ENCODE measurements at regions not wholly inside any gene's neighbourhood (a gene's known extent, or its start where the extent isn't known, plus 50 kb on each side); places are given as distances from the start of the nearest gene placed in this dataset.

DNA sequence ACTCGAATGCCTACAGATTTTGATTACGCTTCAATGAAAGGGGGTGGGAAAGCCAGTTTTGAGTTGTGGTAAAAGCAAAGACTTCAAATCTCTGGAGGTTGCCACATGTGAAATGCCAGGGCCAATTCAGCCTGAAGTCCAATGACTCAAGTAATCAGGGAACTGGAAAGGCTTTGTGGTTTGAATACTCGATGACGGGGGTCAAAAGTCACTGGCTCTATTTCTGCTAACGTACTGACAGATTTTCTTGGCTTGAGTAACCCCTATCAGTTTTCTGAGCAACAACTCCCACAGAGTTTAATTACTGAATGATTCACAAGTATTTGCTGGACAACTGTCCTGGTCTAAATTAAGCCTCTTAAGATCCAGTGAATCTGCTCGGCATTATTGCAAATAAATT, 152.2 kb downstream of the SIPA1L2 start (continued):
- TF ChIP-seq, protein P1, sequence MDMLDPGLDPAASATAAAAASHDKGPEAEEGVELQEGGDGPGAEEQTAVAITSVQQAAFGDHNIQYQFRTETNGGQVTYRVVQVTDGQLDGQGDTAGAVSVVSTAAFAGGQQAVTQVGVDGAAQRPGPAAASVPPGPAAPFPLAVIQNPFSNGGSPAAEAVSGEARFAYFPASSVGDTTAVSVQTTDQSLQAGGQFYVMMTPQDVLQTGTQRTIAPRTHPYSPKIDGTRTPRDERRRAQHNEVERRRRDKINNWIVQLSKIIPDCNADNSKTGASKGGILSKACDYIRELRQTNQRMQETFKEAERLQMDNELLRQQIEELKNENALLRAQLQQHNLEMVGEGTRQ (IDR thresholded peaks at IDR 0.05; ENCODE audit: low read length) = no peak
- TF ChIP-seq NRF1 (IDR thresholded peaks at IDR 0.05; ENCODE audit: low read depth, low read length) (no peak), RXRA (IDR thresholded peaks at IDR 0.05; ENCODE audit: insufficient read depth, low read depth, low read length) (no peak), SIN3A (conservative IDR thresholded peaks at IDR 0.05 in 1 of 2, IDR thresholded peaks at IDR 0.05 in 1 of 2; ENCODE audit: low read depth in 1 of 2, low read length in 2 of 2) (no peak), SP4 (IDR thresholded peaks at IDR 0.05; ENCODE audit: low read length) (no peak), SIRT6 (IDR thresholded peaks at IDR 0.05; ENCODE audit: low read length) (no peak)

All from H1 (cell line).